ENCODE measurements at regions not wholly inside any gene's neighbourhood (a gene's known extent, or its start where the extent isn't known, plus 50 kb on each side); places are given as distances from the start of the nearest gene placed in this dataset.

GRCh38 chr13:69296130-69296529 lies 811.5 kb upstream of the ATXN8OS start (continued):
- TF ChIP-seq ZNF165 (CRISPR knock-in tag; IDR thresholded peaks at IDR 0.05; ENCODE audit: borderline replicate concordance), result no peak
- no peak for TF ChIP-seq ZNF583 (CRISPR knock-in tag; IDR thresholded peaks at IDR 0.05)
- TF ChIP-seq RAD51 (IDR thresholded peaks at IDR 0.05; ENCODE audit: borderline replicate concordance, low read depth), result no peak
- TF ChIP-seq MXI1 (IDR thresholded peaks at IDR 0.05; ENCODE audit: low read depth, low read length), result no peak

- Histone ChIP-seq H3K36me3 (ENCODE audit: control insufficient read depth, insufficient read depth, low read length) (no peaks in the 10 kb centered on the region), H3K9ac (ENCODE audit: insufficient read depth in 1 of 2, low read depth in 2 of 2, low read length in 2 of 2) (no peak overlapping the region), H3K4me2 (ENCODE audit: insufficient read depth, low read length) (no peak overlapping the region), H3K27me3 (ENCODE audit: control insufficient read depth in 2 of 2, insufficient read depth in 2 of 2, low read length in 2 of 2) (no peaks in the 10 kb centered on the region), H3K27ac (ENCODE audit: extremely low read depth, low read depth, low read length) (no peak overlapping the region), H3K4me1 (replicated peaks in 1 of 2; ENCODE audit: control insufficient read depth in 2 of 2, insufficient read depth in 2 of 2, low read length in 2 of 2) (no peaks in the 10 kb centered on the region), H4K20me1 (replicated peaks; ENCODE audit: control insufficient read depth, insufficient read depth, low read length) (no peaks in the 10 kb centered on the region), H3K79me2 (ENCODE audit: control insufficient read depth, insufficient read depth, low read length) (no peaks in the 10 kb centered on the region; the same call in 2 of the 3 replicates), H2AFZ (ENCODE audit: low read depth, low read length) (no peak overlapping the region), H3K4me3 (no peak overlapping the region), H3K9me3 (replicated peaks; ENCODE audit: control insufficient read depth, insufficient read depth, low read depth, low read length) (no peaks in the 10 kb centered on the region), H3K9me1 (ENCODE audit: control insufficient read depth, insufficient read depth, low read length) (no peaks in the 10 kb centered on the region)
- in situ Hi-C loops (cut with MboI), result no loop called here
- ATAC-seq, result no peak
- ChIA-PET CTCF (ENCODE audit: low intra/inter-chr PET ratio) (no interaction called here), POLR2A (no interaction called here)
- BruUV-seq (replicated peaks), result no TSS peak
- intact Hi-C loops (cut with micrococcal nuclease), result no loop called here
- DNase-seq (ENCODE audit: extremely low read depth in 1 of 4, low spot score in 3 of 4), result no peak
- FAIRE-seq, result no peak
- WGBS (ENCODE audit: insufficient coverage, low coverage, missing lambda C conversion rate), result 44% methylated on average over 2 of the region's 2 CpGs
- TF ChIP-seq DPF2 (IDR thresholded peaks at IDR 0.05) (no peak), ZNF696 (CRISPR knock-in tag; conservative IDR thresholded peaks at IDR 0.05) (no peak), PRDM10 (IDR thresholded peaks at IDR 0.05; ENCODE audit: partially characterized antibody) (no peak), CREB3 (tag; conservative IDR thresholded peaks at IDR 0.05; ENCODE audit: low read depth) (no peak), FOXA3 (CRISPR knock-in tag; conservative IDR thresholded peaks at IDR 0.05 in 1 of 2, IDR thresholded peaks at IDR 0.05 in 1 of 2) (no peak), TCF7L2 (IDR thresholded peaks at IDR 0.05; ENCODE audit: low read depth, low read length) (no peak), SLC30A9 (CRISPR knock-in tag; IDR thresholded peaks at IDR 0.05) (no peak), ZNF583 (CRISPR knock-in tag; IDR thresholded peaks at IDR 0.05) (no peak), MTA1 (IDR thresholded peaks at IDR 0.05; ENCODE audit: borderline replicate concordance) (no peak), CREB1 (IDR thresholded peaks at IDR 0.05) (no peak), CREB1 (CRISPR knock-in tag; IDR thresholded peaks at IDR 0.05) (no peak), TRIM28 (IDR thresholded peaks at IDR 0.05) (no peak), ATF3 (IDR thresholded peaks at IDR 0.05) (no peak), ATF3 (CRISPR knock-in tag; conservative IDR thresholded peaks at IDR 0.05) (no peak)
Measured at GRCh38 chr13:69292789-69293425, 814.7 kb upstream of the ATXN8OS start.

Measured in K562 (cell line).